ENCODE measurements at regions not wholly inside any gene's neighbourhood (a gene's known extent, or its start where the extent isn't known, plus 50 kb on each side); places are given as distances from the start of the nearest gene placed in this dataset.

DNA sequence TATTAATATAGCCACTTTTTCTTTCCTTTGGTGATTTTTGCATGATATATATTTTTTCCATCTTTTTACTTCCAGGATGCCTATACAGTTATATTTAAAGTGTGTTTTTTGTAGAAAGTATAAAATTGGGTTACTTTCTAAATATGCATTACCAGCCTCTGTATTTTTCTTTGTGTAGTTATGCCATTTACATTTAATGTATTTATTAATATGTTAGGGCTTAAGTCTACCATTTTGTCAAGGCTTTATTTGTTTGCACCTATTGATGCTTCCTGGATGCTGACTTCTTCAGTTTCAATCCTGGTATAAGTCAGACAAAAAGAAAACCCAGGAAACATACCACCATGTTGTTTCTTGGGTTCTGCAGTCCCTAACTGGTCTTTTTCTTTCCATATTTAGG, 911.1 kb upstream of the GOT2 start:
- H3K4me1 ChIP-seq: no peaks in the 10 kb centered on the region
- ATAC-seq: no peak
- peaks cover 23% of the 10 kb centered on the region; the same call in 1 of the 3 replicates for H3K9me3 ChIP-seq
- H3K27ac ChIP-seq: no peak overlapping the region
- DNase-seq (ENCODE audit: low read depth in 1 of 2, low spot score in 1 of 2): no peak
- TF ChIP-seq EHMT2 (IDR thresholded peaks at IDR 0.05; ENCODE audit: low read depth) (no peak), ZNF302 (CRISPR knock-in tag; IDR thresholded peaks at IDR 0.05) (no peak), CHD2 (IDR thresholded peaks at IDR 0.05; ENCODE audit: low read length, partially characterized antibody) (no peak), RFX5 (IDR thresholded peaks at IDR 0.05) (no peak), USF2 (IDR thresholded peaks at IDR 0.05) (no peak), POLR2A (IDR thresholded peaks at IDR 0.05; ENCODE audit: low read length) (no peak), HOXB5 (CRISPR knock-in tag; IDR thresholded peaks at IDR 0.05) (no peak), NFE2L2 (conservative IDR thresholded peaks at IDR 0.05; ENCODE audit: low read length) (no peak)
- FAIRE-seq: no peak
- CTCF ChIA-PET: no interaction called here
- H3K4me2 ChIP-seq: no peak overlapping the region
- no peak overlapping the region for H3K4me3 ChIP-seq
- POLR2A ChIA-PET: no interaction called here

DNA sequence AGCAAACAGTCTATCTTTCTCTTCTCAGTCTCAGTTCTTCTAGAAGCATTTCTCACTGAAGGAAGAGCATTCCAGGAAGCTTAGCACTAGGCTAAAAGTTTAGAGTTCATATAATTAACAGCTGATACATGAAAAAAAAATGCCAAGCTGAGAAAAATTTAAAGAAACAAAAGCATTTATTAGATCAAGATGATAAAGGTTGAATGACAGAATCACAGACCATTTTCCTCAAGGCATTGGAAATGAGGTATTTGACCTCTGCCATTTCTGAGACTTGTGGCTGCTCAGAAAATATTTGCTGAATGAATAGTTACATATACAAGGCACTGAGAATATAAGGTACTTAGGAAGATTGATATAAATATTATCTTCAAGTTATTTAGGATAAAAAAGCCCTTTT, 901.6 kb upstream of the GOT2 start:
- Histone ChIP-seq H3K4me3 (no peak overlapping the region), H3K4me1 (peaks cover 32% of the 10 kb centered on the region), H3K4me2 (no peak overlapping the region), H3K9me3 (peaks cover 7% of the 10 kb centered on the region), H3K27ac (no peak overlapping the region)
- ChIA-PET POLR2A (no interaction called here), CTCF (interaction anchor here (1.0 kb wide), 1 partner anchor 19 kb away, joined by 3 read pairs; no protein-coding TSS in a partner anchor)
- no peak for DNase-seq (ENCODE audit: low read depth in 1 of 2, low spot score in 1 of 2)
- ATAC-seq: no peak
- no peak for FAIRE-seq
- TF ChIP-seq CBX2 (IDR thresholded peaks at IDR 0.05; ENCODE audit: borderline replicate concordance, low read depth) (no peak), CHD2 (IDR thresholded peaks at IDR 0.05; ENCODE audit: low read length, partially characterized antibody) (no peak), HOXA7 (CRISPR knock-in tag; IDR thresholded peaks at IDR 0.05) (no peak), HOXB13 (CRISPR knock-in tag; IDR thresholded peaks at IDR 0.05; ENCODE audit: low read depth) (no peak), RAD21 (conservative IDR thresholded peaks at IDR 0.05 in 1 of 2, IDR thresholded peaks at IDR 0.05 in 1 of 2) (no peak), NFE2L2 (conservative IDR thresholded peaks at IDR 0.05; ENCODE audit: low read length) (no peak), FOSL2 (IDR thresholded peaks at IDR 0.05) (no peak), FOSL2 (CRISPR knock-in tag; IDR thresholded peaks at IDR 0.05) (no peak), USF2 (IDR thresholded peaks at IDR 0.05) (no peak), KDM1A (IDR thresholded peaks at IDR 0.05; ENCODE audit: low read depth) (no peak), BHLHE40 (IDR thresholded peaks at IDR 0.05; ENCODE audit: low read depth, low read length) (no peak)

DNA sequence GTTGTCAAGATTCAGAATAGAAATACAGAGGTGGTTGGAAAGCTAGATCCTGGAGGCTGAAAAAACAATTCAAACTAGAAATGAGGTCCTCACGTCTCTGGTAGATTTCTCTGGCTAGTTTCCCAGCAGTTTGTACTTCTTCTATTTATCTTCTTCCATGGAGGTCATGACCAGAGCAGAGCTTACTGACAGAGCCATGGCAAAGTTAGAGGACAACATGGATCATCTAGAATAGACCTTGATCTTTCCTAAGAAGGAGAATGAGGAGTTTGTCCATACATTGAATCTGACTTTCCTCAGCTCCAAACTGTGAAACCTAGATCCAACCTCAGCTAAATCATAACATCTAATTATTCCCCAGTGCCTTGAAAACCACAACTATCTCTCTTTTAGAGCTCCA, 900.8 kb upstream of the GOT2 start:
- Histone ChIP-seq H3K4me2 (no peak overlapping the region), H3K4me3 (no peak overlapping the region), H3K4me1 (peaks cover 32% of the 10 kb centered on the region), H3K27ac (peak overlapping the region in 1 of 2 experiments; percentile 30; a peak in 1 of 6 replicates), H3K9me3 (peaks cover 7% of the 10 kb centered on the region)
- ATAC-seq (no peak), FAIRE-seq (no peak), DNase-seq (ENCODE audit: low read depth in 1 of 2, low spot score in 1 of 2) (no peak)
- WGBS (ENCODE audit: missing lambda C conversion rate): 22% methylated on average over 1 of the region's 1 CpG
- ChIA-PET POLR2A (no interaction called here), CTCF (interaction anchor here (1.0 to 1.6 kb wide), 2 partner anchors 18 to 19 kb away, joined by 3 to 5 read pairs; no protein-coding TSS in a partner anchor)
- TF ChIP-seq HOXA7 (CRISPR knock-in tag; IDR thresholded peaks at IDR 0.05) (no peak), BHLHE40 (IDR thresholded peaks at IDR 0.05; ENCODE audit: low read depth, low read length) (no peak), CBX8 (IDR thresholded peaks at IDR 0.05) (no peak), TFCP2L1 (CRISPR knock-in tag; IDR thresholded peaks at IDR 0.05) (no peak)
- TF ChIP-seq, protein P1, sequence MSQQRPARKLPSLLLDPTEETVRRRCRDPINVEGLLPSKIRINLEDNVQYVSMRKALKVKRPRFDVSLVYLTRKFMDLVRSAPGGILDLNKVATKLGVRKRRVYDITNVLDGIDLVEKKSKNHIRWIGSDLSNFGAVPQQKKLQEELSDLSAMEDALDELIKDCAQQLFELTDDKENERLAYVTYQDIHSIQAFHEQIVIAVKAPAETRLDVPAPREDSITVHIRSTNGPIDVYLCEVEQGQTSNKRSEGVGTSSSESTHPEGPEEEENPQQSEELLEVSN (IDR thresholded peaks at IDR 0.05; ENCODE audit: borderline replicate concordance, low read depth): no peak

- POLR2A ChIA-PET: no interaction called here
- CTCF ChIA-PET: interaction anchor here (0.6 to 1.6 kb wide), 2 partner anchors 20 to 171 kb away, joined by 4 to 5 read pairs; no protein-coding TSS in a partner anchor
- ATAC-seq: no peak; a peak in 1 of 6 replicates
- H3K4me3 ChIP-seq: no peak overlapping the region
- H3K4me1 ChIP-seq: peaks cover 32% of the 10 kb centered on the region
- 40% methylated on average over 4 of the region's 4 CpGs for WGBS (ENCODE audit: missing lambda C conversion rate)
- H3K27ac ChIP-seq: peak overlapping the region; percentile 6 to 61; a peak in 3 of 6 replicates
- no peak for FAIRE-seq
- H3K4me2 ChIP-seq: peak overlapping the region; percentile 45
- peaks cover 7% of the 10 kb centered on the region for H3K9me3 ChIP-seq
- DNase-seq (ENCODE audit: low read depth in 1 of 2, low spot score in 1 of 2): peak in 1 of 2 experiments; percentile 6
- TF ChIP-seq HOXB5 (CRISPR knock-in tag; IDR thresholded peaks at IDR 0.05) (no peak), BCL3 (IDR thresholded peaks at IDR 0.05) (no peak), EHF (CRISPR knock-in tag; IDR thresholded peaks at IDR 0.05) (no peak), RNF2 (IDR thresholded peaks at IDR 0.05; ENCODE audit: borderline replicate concordance, low read depth) (no peak), HOXB13 (CRISPR knock-in tag; IDR thresholded peaks at IDR 0.05; ENCODE audit: low read depth) (no peak), USF2 (IDR thresholded peaks at IDR 0.05) (no peak), ESRRA (IDR thresholded peaks at IDR 0.05; ENCODE audit: borderline replicate concordance, low read length) (no peak), EP300 (IDR thresholded peaks at IDR 0.05) (no peak), KDM1A (IDR thresholded peaks at IDR 0.05; ENCODE audit: low read depth) (no peak), MYC (IDR thresholded peaks at IDR 0.05; ENCODE audit: borderline replicate concordance, low read length) (no peak), CHD2 (IDR thresholded peaks at IDR 0.05; ENCODE audit: low read length, partially characterized antibody) (no peak), MAFK (IDR thresholded peaks at IDR 0.05; ENCODE audit: partially characterized antibody) (no peak)
- TF ChIP-seq, protein P2, sequence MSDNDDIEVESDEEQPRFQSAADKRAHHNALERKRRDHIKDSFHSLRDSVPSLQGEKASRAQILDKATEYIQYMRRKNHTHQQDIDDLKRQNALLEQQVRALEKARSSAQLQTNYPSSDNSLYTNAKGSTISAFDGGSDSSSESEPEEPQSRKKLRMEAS (IDR thresholded peaks at IDR 0.05): no peak
These were observed 900.0 kb upstream of the GOT2 start for GRCh38 chr16:59634004-59634579.
